ENCODE measurements at regions not wholly inside any gene's neighbourhood (a gene's known extent, or its start where the extent isn't known, plus 50 kb on each side); places are given as distances from the start of the nearest gene placed in this dataset.
"Not testable (repeated sequence)": the region's sequence is repeated elsewhere in the genome, so short reads cannot be mapped to it uniquely, and the experiment has no call there.

DNA sequence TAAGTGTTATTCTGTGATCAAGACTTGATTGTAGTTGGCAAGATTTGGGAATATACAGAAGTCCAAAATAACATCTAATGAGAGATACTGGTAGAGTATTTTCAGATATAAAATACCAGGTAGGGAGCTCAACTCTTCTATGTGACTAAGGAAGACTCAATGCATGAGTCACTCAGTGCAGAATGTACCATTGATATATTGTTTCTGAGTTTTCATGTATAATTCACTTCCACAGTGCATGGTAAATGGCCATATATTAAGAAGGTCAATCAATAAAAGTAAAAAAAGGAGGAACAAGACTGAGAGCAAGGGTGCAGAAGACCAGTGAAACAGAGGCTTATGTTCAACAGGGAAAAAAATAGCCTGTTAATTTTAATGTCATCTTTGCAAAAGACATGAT, 1387.9 kb downstream of the CDH8 start:
- DNase-seq (no peak), ATAC-seq (no peak)
- intact Hi-C loops (cut with DNase I) = no loop called here

DNA sequence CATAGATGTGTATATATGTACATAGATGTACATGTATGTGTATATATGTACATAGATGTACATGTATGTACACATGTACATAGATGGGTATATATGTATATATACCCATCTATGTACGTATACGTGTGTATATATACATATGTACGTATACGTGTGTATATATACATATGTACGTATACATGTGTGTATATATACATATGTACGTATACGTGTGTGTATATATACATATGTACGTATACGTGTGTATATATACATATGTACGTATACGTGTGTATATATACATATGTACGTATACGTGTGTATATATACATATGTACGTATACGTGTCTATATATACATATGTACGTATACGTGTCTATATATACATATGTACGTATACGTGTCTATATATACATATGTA, 1388.8 kb downstream of the CDH8 start:
- DNase-seq; intact Hi-C loops (cut with DNase I); ATAC-seq: not testable (repeated sequence)

DNA sequence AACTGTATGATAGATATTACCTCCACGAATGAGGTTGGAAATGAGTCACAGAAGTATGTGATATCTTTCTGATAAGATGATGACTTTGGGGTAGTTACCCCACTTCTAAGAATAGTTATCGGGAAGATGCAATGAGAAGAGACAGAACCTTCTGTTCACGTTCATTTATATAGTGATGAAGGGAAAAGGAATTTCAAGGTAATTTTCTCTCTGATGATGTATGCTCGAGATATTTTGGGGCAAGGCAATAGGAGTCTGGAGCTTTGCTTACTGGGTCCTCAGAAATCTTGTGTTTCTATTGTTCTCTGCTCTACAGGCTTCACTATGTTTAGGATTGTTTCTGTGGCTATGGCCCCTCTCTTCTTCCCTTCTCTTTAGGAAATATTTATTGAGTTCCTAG, 1389.6 kb downstream of the CDH8 start:
- intact Hi-C loops (cut with DNase I) = no loop called here
- ATAC-seq (no peak), DNase-seq (no peak)

DNA sequence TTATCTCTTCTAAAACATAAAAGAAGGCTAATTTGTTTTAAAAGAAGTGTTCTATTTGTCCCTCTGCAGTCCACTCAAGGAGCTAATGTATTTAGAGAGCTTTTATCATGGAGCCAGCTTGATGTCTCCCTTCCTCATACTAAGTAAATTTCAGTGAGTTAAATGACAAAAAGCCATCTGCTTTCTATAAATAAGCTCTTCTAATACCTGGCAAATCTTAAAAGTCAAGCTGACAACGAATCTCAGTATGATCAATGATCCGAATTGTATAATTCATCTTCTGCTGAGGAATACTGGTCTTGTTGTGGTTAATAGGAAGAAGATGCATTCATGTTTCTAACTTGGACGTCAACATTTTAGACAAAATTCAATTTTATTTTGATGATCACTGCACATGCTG, 1390.7 kb downstream of the CDH8 start:
- intact Hi-C loops (cut with DNase I) = no loop called here
- ATAC-seq = no peak
- no peak for DNase-seq

DNA sequence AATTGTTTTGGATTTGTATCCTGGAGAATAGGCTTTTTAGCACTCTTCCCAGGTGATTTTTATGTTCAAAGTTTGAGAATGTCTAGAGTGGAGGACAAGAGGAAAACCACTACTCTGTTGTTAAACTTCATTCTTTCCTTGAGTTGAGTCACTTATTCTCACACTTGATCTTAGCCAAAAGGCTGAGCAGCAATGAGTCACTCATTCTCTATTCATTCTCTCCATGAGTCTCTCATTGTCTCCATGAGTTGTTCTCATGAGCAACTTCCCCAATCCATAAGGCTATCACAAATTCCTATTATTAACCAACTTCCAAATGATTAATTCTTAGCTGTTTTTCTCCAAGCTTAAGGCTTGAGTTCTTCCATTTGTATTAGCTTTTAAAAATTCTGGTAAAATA, 1393.3 kb downstream of the CDH8 start:
- DNase-seq = no peak
- intact Hi-C loops (cut with DNase I) = no loop called here
- ATAC-seq = no peak

DNA sequence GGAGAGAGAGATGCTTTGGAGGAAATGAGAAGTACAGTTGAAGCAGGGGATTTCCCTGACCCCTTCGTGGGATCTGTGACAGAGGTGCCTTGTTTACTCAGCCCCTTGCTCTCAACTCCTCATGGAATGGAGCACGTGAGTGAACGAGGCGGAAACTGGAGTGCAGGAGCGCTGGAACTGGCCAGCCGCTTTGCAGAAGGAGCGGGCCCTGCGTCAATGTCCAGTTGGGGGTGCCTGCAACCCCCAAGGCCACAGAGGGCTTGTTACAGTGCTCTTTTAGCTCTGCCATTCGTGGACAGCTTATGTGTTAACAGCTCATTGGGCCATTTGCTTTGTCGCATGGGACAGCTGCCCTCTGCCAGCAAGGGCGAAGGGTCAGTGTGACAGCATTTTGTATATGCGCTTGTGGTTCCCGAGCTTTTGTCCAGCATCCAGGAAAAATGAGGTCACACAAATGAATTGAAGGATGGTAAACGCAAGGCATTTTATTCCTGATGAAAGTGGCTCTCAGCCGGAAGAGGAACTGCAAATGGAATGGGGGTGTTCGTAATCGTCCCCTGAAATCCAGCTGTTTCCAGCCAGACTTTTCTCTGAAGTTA, 1395.1 kb downstream of the CDH8 start:
- intact Hi-C loops (cut with DNase I) = no loop called here
- ATAC-seq (no peak), DNase-seq (no peak)

DNA sequence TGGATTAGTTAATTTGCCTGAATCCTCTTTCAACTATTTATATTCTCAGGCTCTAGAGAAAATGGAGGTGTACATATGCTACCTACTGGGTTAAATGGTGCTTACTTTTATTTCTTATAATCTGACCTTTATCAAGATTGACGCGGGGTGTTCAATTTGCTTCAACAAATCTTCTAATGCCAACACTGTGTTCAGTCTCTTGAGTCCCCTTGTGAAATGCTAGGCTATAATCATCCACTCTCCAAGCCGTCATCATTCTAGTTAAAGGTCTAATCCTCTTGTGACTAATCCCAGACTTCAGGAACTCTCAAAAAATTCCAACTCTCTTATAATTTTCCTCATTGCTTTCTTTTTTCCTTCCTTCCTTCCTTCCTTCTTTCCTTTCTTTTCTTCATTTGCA, 1396.2 kb downstream of the CDH8 start:
- intact Hi-C loops (cut with DNase I) = no loop called here
- DNase-seq = no peak
- ATAC-seq = no peak

DNA sequence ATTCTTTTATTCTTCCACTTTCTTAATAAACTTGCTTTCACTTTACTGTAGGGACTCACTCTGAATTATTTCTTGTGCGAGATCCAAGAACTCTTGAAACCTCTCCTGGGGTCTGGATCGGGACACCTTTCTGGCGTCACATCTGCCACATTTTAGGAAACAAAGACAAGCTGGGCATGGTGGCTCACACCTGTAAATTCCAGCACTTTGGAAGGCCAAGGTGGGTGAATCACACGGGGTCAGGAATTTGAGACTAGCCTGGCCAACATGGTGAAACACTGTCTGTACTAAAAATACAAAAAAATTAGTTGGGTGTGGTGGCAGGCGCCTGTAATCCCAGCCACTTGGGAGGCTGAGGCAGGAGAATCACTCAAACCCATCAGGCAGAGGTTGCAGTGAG, 1399.6 kb downstream of the CDH8 start:
- intact Hi-C loops (cut with DNase I); ATAC-seq; DNase-seq: not testable (repeated sequence)

DNA sequence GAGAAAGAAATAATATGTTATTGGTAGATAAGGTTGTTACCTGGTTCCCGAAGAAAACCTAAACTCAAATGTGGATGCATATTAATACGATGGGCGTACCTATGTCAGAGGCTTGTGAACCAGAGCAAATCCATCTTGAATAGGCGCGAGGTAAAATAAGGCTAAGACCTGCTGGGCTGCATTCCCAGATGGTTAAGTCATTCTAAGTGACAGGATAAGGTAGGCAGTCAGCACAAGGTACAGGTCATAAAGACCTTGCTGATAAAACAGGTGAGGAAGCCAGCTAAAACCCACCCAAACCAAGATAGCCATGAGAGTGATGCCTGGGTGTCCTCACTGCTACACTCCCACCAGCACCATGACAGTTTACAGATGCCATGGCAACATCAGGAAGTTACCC, 1400.1 kb downstream of the CDH8 start:
- no peak for DNase-seq
- ATAC-seq = no peak
- intact Hi-C loops (cut with DNase I) = no loop called here

DNA sequence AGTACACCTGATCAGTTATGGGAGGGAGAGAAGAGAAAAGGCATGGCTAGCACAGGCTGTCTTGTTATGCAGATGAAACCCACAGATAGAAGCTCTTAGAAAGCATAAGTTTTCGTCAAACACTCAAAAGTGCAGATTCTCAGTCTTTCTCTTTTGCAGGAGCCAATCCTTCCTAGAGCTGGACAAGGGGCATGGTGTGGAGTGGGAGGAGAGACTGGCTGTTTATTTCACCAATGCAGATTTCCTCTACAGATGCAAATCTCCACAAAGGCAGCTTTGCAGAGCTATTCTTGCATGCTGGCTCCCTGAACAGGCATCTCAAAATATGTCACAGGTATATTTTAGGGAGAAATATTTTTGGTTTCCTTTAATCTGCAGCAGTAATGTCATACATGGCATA, 1400.7 kb downstream of the CDH8 start:
- ATAC-seq = no peak
- no peak for DNase-seq
- intact Hi-C loops (cut with DNase I) = no loop called here

DNA sequence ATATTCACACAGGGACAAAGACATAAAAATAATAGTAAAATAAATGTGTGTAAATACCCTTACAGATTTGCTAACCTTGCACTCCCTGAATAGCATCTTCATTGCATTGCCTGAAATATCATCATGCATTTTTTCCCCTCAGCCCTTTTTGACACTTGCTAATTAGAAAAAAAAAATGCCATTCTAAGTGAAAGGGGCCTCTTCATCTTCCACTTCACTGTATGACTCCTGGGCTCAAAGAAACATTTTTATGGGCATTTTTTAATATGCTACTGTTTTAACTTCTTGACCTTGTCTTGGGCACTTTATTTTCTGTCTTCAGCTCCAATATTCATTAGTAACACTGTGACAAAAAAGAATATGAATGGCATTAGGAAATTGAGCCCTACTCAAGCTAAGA, 1424.4 kb downstream of the CDH8 start:
- intact Hi-C loops (cut with DNase I) = loop anchor here in 1 of 2 donors (10.0 kb wide), 1 partner anchor 973 kb away; no protein-coding TSS in a partner anchor
- ATAC-seq (no peak), DNase-seq (no peak)

DNA sequence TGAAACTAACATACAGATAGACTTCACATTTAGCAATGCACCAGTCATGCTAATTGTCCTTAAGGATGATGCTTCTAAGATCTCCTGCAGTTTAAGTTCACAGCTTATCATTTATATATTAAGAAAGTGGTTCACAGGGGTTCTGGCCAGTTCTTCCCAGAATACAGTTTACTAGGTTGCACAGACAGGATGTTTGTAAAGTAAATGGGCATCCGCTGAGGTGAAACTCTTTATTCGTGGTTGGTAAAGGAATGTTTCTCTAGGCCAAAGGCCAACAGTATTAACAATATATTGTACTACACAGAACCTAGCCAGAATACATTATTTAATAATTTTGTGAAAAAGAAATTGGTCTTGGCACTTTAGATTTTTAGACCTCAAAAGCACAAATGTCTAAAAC, 1427.3 kb downstream of the CDH8 start:
- DNase-seq (no peak), ATAC-seq (no peak)
- intact Hi-C loops (cut with DNase I) = no loop called here

DNA sequence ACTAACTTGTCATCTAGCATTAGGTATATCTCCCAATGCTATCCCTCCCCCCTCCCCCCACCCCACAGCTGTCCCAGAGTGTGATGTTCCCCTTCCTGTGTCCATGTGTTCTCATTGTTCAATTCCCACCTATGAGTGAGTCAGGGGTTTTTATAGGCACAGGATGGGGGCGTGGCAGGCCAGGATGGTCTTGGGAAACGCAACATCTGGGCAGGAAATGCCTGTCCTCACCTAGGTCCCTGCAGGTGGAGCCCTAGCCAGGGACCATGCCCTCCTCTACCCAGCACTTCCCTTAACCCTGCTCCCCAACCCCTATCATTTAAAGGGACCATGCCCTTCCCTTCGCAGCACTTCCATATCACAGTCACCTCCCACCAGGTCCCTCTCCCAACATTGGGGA, 1430.6 kb downstream of the CDH8 start:
- DNase-seq; ATAC-seq; intact Hi-C loops (cut with DNase I): not testable (repeated sequence)

DNA sequence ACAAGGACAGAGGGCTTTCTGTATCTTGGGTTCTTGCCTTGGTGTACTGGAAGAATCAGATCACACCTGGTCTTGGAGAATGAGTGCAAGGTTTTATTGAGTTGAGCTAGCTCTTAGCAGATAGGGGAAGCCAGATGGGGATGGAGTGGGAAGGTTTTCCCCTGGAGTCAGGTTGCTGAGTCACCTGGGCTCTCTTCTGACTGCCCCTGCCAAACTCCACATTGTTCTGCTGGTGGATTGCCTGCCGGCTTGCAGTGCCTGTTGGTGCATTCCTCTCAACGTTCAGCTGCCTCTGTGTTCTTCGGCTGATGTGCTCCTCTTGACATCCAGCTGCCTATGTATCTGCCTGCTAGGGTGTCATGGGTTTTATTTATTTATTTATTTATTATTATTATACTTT, 1431.1 kb downstream of the CDH8 start:
- ATAC-seq (no peak), DNase-seq (no peak)
- intact Hi-C loops (cut with DNase I) = no loop called here

DNA sequence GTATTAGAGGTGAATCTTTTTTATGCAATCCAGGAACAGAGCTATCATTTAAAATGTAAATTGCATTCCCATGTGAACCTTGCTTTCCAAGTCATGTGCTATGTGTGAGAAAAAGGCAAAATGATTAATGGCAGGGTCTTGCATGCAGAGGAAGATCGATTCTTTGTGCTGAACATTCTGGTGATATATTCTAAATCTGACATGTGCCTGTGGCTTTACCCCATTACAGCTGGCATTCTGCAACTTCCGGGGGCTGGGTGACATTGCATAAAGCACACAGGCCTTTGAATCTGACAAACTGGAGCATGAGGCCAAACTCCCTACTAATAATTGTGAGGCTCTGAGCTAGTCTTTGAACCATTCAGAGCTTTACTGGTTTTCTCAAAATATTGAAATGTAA, 1449.7 kb downstream of the CDH8 start:
- no peak for ATAC-seq
- DNase-seq = no peak
- intact Hi-C loops (cut with DNase I) = no loop called here

DNA sequence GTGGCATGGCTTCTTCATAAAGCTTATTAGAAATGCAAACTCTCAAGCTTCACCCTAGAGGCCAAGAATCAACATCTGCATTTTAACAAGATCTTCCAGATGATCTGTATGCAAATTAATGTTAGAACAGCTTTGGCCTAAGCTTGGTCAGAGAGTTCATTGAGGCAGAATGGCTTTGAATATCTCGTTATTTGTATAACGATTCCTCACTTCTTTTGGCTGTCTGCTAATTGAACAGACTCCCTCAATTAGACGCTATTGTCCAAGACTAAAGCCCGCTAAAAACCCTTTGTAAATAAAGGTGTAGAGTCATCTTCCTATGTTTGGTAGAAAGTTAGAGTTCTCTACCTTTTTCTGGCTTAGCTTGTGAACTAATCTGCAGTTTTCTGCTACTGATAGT, 1453.7 kb downstream of the CDH8 start:
- intact Hi-C loops (cut with DNase I) = no loop called here
- ATAC-seq = no peak
- DNase-seq = no peak

DNA sequence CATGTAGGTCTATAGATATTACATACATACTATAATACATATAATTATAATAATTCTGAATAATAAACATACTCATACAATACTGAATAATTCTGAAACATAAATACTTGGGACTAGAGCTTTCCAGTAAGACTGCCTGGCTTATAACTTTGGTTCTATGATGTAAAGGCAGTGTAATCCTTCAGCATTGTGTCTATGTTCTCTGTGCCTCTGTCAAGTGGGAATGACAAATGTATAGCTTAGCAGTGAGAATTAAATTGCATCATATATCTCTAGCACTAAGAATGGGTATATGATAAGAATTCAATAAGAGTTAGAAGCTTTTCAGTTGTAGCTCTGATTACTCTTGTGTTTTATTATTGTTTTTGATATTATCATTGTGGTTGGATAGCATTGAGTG, 1469.3 kb downstream of the CDH8 start:
- intact Hi-C loops (cut with DNase I) = no loop called here
- ATAC-seq = no peak
- no peak for DNase-seq

DNA sequence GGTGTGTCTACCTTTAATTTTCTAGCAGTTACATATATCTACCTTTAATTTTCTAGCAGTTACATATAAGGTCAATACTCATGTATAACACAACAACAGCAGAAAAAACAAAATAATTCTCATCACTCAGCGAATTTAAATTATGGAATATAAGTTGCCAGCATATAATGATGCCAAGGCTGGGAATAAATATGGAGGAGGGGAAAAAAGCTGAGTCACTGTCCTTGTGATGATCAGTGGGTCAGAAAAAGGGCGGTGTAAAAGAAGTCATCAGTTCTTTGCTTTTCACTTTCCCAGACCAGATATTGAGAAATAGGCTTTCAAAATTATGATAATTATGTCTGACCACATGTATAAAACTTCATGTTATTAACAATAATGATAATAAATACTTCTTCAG, 1471.7 kb downstream of the CDH8 start:
- ATAC-seq = no peak
- no peak for DNase-seq
- intact Hi-C loops (cut with DNase I) = no loop called here

DNA sequence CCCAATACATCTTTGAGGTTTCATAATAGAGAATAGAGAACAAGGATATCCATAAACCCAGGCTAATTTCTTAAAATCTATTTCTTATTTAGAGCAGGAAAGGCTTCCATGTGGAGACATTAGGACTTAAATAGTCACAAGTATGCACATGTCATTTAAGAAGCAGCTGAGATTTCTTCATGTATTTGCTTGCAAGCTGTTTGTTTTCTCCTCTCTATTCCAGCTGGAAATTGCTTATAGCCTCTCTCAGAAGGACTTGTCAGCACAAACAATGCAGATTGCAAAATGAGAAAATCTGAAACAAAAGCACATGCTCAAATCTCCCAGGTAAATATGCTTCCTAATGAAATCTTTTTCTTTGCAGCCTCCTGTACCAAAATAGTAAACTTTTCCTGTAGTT, 1473.1 kb downstream of the CDH8 start:
- intact Hi-C loops (cut with DNase I) = no loop called here
- ATAC-seq (no peak), DNase-seq (no peak)

DNA sequence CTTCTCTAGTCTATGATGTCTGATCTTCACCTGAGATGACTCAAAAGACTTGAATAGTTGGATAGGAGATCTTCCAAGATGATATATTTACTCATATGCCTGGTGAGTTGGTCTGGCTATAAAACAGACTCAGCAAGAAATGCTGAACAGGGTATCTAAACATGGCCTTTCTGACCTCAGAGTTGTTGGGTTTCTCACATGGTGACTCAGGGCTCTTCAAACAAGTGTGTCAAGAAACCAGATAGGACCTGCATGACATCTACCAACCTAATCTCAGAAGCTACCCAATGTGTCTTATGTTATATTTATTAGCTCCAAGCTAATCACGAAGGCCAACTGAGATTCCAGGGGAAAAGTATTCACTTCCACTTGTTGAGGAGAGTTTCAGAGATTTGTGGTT, 1477.3 kb downstream of the CDH8 start:
- intact Hi-C loops (cut with DNase I) = no loop called here
- DNase-seq (no peak), ATAC-seq (no peak)

DNA sequence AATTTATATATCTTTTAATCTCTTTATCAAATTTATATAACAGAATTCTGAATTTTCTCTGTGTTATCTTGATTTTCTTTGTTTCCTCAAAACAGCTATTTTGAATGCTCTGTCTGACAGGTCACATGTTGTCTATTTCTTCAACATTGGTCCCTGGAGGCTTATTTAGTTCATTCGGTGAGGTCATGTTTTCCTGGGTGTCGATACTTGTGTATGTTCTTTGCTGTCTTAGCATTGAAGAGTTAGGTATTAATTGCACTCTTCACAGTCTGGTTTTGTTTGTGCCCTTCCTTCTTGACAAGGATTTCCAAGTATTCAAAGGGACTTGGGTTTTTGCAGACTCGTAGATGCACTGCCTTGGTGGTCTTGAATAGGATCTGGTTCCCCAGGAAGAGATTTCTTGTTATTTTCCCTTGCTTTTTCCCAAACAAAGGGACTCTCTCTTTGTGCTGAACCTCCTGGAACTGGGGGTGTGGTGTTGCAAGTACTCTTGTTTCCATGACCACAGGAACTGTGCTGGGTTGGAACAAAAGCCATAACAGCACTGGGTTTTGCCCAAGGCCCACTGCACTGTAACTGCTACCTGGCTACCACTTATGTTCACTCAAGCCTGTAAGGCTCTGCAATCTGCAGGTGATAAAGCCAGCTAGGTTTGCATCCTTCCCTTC, 1483.0 kb downstream of the CDH8 start:
- intact Hi-C loops (cut with DNase I) = no loop called here
- ATAC-seq (no peak), DNase-seq (no peak)

DNA sequence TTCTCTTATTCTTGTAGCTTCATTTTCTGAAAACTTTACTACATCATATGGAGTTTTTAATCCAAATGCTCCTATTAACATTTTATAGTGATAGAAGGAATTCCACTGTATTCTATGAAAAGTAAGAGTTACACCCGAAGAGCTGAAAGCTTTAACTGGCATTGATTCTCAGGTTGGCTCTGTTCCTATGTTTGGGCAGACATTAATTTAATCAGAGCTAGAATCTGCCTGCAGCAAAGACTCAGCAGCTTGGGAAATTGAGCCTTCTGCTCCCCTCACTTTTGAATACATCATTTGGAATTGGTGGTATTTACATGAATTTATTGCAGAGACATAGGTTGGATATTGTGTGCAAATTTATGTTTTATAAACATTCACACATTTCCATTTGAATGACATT, 1494.7 kb downstream of the CDH8 start:
- intact Hi-C loops (cut with DNase I) = no loop called here
- DNase-seq (no peak), ATAC-seq (no peak)

All from left cardiac atrium (tissue), 4 donors.